Lower lobe of right lung (tissue), 2 donors: ENCODE measurements at regions not wholly inside any gene's neighbourhood (a gene's known extent, or its start where the extent isn't known, plus 50 kb on each side); places are given as distances from the start of the nearest gene placed in this dataset.

ENCODE experiments used
- ATAC-seq, 2 donors: fragments of 200-7000 bp; cut with Tn5 transposase; one replicate each; pipeline ENCODE4 v1.9.1; 2020 to 2022; ENCODE audit warnings: mild to moderate bottlenecking in 2 of 2, moderate library complexity in 2 of 2
- DNase-seq: peaks from one replicate; pipeline ENCODE4 v3.0.0-alpha.2; 2020
- H3K27ac ChIP-seq: fragments of 200-600 bp; one replicate; pipeline ENCODE4 v1.8.0; 2022
- H3K27me3 ChIP-seq: fragments of 200-600 bp; one replicate; pipeline ENCODE4 v1.8.0; 2022; ENCODE audit warnings: low read depth
- H3K36me3 ChIP-seq: fragments of 200-600 bp; one replicate; pipeline ENCODE4 v1.8.0; 2022; ENCODE audit warnings: mild to moderate bottlenecking
- H3K4me1 ChIP-seq: fragments of 200-600 bp; one replicate; pipeline ENCODE4 v1.8.0; 2022
- H3K4me3 ChIP-seq: fragments of 200-600 bp; one replicate; pipeline ENCODE4 v1.8.0; 2022; ENCODE audit warnings: mild to moderate bottlenecking
- H3K9me3 ChIP-seq: fragments of 200-600 bp; one replicate; pipeline ENCODE4 v1.8.0; 2022
- intact Hi-C: fragments of 100-400 bp; cut with DNase I; formaldehyde crosslinking; loops from one replicate; pipeline ENCODE4 v1.11.0; 2022
- TF ChIP-seq, protein P1 (sequence below): fragments of 200-600 bp; IDR thresholded peaks from one replicate; pipeline ENCODE4 v1.8.0; 2022; ENCODE audit warnings: antibody characterized with exemption, mild to moderate bottlenecking
- donor health status: DM: no; HTN: yes; CAD: no; lungs with severe emphysema.

- Histone ChIP-seq H3K4me3 (no peak overlapping the region), H3K27ac (no peak overlapping the region), H3K4me1 (no peaks in the 10 kb centered on the region), H3K9me3 (no peaks in the 10 kb centered on the region), H3K36me3 (no peaks in the 10 kb centered on the region), H3K27me3 (no peaks in the 10 kb centered on the region)
- TF ChIP-seq, protein P1, sequence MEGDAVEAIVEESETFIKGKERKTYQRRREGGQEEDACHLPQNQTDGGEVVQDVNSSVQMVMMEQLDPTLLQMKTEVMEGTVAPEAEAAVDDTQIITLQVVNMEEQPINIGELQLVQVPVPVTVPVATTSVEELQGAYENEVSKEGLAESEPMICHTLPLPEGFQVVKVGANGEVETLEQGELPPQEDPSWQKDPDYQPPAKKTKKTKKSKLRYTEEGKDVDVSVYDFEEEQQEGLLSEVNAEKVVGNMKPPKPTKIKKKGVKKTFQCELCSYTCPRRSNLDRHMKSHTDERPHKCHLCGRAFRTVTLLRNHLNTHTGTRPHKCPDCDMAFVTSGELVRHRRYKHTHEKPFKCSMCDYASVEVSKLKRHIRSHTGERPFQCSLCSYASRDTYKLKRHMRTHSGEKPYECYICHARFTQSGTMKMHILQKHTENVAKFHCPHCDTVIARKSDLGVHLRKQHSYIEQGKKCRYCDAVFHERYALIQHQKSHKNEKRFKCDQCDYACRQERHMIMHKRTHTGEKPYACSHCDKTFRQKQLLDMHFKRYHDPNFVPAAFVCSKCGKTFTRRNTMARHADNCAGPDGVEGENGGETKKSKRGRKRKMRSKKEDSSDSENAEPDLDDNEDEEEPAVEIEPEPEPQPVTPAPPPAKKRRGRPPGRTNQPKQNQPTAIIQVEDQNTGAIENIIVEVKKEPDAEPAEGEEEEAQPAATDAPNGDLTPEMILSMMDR = no peak
- intact Hi-C loops = no loop called here
- no peak for ATAC-seq
- no peak for DNase-seq
Measured at GRCh38 chr12:127767656-127768055, 499.3 kb upstream of the TMEM132C start.

DNA sequence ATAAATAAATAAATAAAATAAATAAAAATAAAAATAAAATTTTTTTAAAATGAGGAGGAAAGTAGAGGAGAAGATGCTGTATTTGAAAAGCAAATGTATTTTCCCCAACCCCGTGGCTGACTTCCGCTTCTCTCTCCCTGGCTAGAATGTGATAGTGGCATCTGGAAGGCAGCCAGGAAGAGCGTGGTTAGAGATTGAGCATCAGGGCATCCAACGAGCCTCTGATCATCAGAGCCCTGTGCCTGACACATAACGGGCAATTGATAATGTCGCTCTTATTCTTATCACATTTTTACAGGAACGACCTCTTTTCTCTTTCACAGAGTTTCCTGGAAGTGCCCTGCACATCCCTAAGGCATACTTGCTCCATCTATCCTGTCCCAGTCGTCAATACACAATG lies 496.9 kb upstream of the TMEM132C start:
- Histone ChIP-seq H3K4me3 (no peak overlapping the region), H3K9me3 (no peaks in the 10 kb centered on the region), H3K36me3 (no peaks in the 10 kb centered on the region), H3K4me1 (no peaks in the 10 kb centered on the region), H3K27me3 (no peaks in the 10 kb centered on the region), H3K27ac (no peak overlapping the region)
- no peak for DNase-seq
- ATAC-seq = no peak
- TF ChIP-seq, protein P1 = no peak
- intact Hi-C loops = no loop called here

- Histone ChIP-seq H3K4me3 (no peak overlapping the region), H3K27me3 (no peaks in the 10 kb centered on the region), H3K9me3 (no peaks in the 10 kb centered on the region), H3K36me3 (no peaks in the 10 kb centered on the region), H3K4me1 (no peaks in the 10 kb centered on the region), H3K27ac (no peak overlapping the region)
- intact Hi-C loops = no loop called here
- ATAC-seq (no peak), DNase-seq (no peak)
- TF ChIP-seq, protein P1 = no peak
Measured at GRCh38 chr12:127771546-127771945, 495.4 kb upstream of the TMEM132C start.

- intact Hi-C loops = no loop called here
- Histone ChIP-seq H3K9me3 (no peaks in the 10 kb centered on the region), H3K4me3 (no peak overlapping the region), H3K27ac (no peak overlapping the region), H3K36me3 (no peaks in the 10 kb centered on the region), H3K4me1 (no peaks in the 10 kb centered on the region), H3K27me3 (no peaks in the 10 kb centered on the region)
- DNase-seq (no peak), ATAC-seq (no peak)
- TF ChIP-seq, protein P1 = no peak
Measured at GRCh38 chr12:127773520-127773919, 493.4 kb upstream of the TMEM132C start.

DNA sequence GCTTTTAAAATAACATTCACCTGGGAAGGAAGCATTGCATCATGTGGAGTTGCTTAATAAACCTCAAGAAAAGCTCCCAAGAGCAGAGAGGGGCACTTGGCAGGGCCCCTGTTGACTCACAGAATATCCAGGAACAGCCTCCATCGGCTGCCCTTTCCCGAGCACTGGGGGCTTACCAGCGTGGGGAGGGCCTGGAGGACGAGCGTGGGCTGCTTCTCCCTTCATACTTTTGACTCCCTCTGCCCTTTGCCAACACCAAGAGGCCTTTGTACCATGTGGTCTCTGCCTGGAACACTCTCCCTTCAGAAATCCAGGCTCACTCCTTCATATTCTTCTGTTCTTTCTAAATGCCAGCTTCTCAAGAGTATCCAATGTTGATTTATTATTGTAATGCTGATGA lies 492.1 kb upstream of the TMEM132C start:
- ATAC-seq = no peak
- Histone ChIP-seq H3K4me3 (no peak overlapping the region), H3K9me3 (no peaks in the 10 kb centered on the region), H3K36me3 (no peaks in the 10 kb centered on the region), H3K27me3 (no peaks in the 10 kb centered on the region), H3K4me1 (no peaks in the 10 kb centered on the region), H3K27ac (no peak overlapping the region)
- TF ChIP-seq, protein P1 = no peak
- DNase-seq = no peak
- intact Hi-C loops = no loop called here
